ENCODE measurements at regions not wholly inside any gene's neighbourhood (a gene's known extent, or its start where the extent isn't known, plus 50 kb on each side); places are given as distances from the start of the nearest gene placed in this dataset.

DNA sequence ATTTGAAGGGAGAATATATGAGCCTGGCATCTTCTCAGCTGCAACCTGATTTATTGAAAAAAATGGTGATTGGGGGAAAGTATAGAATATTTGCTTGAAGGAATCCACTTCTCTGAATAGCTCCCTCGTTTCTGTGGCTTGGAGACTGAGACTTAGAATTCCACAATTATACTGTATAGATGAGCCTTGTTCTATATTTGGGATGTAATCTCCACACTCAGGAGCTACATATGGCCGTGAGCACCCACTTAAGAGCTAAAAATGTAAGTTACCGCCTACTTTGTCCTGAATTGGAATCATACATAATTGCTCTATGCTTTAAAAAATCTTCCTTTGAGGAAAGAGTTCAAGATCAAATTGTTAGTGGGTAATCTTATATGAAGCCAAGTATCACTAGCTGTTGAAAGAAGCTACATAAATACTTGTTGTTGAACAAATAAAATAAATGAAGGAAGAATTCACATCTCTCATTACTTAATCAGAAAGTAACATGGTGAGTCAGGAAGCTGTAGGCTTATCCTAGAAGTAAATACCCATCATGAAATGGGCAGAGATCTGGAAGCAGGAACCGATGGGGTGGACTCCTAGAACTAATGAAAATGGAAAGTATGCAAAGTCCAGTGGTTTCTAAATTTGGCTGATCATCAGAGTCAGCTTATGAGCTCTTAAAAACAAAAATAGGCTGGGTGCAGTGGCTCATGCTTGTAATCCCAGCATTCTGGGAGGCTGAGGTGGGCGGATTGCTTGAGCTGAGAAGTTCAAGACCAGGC is 254.3 kb downstream of the SOX4 start:
- CTCF ChIA-PET, result interaction anchor here (0.6 to 1.3 kb wide), 3 partner anchors 12 to 1250 kb away, joined by 3 to 4 read pairs (median 3); no protein-coding TSS in a partner anchor
- BruUV-seq (replicated peaks), result no TSS peak
- dilution Hi-C loops (cut with HindIII; ENCODE audit: low sequenced_read_pairs, unreplicated experiment), result no loop called here

More for the DNA sequence above, 254.3 kb downstream of the SOX4 start:
- Histone ChIP-seq H3K4me1 (ENCODE audit: control insufficient read depth, insufficient read depth, low read length) (peaks cover 6% of the 10 kb centered on the region; the same call in 1 of the 2 replicates), H2BK120ac (ENCODE audit: low read depth, low read length) (no peak overlapping the region), H4K8ac (ENCODE audit: low read depth in 2 of 2, low read length in 2 of 2) (no peak overlapping the region), H4K91ac (ENCODE audit: insufficient read depth, low read depth, low read length) (no peak overlapping the region), H4K20me1 (ENCODE audit: insufficient read depth, low read length) (no peaks in the 10 kb centered on the region), H2BK5ac (ENCODE audit: low read depth, low read length, poor library complexity, severe bottlenecking) (no peak overlapping the region), H3K36me3 (ENCODE audit: control insufficient read depth, insufficient read depth, low read length) (no peaks in the 10 kb centered on the region), H3K9ac (ENCODE audit: low read depth, low read length) (no peak overlapping the region), H2BK15ac (ENCODE audit: low read depth, low read length) (no peak overlapping the region), H3K4ac (ENCODE audit: low read depth, low read length) (no peak overlapping the region), H3K18ac (ENCODE audit: low read depth, low read length) (no peak overlapping the region), H3K9me3 (ENCODE audit: control insufficient read depth, insufficient read depth, low read length) (no peaks in the 10 kb centered on the region), H2BK20ac (ENCODE audit: low read depth, low read length) (no peak overlapping the region), H3K14ac (replicated peaks; ENCODE audit: low read depth, low read length) (no peak overlapping the region), H2AK9ac (replicated peaks; ENCODE audit: low read depth, low read length, poor library complexity) (no peak overlapping the region), H3K4me3 (ENCODE audit: insufficient read depth, low read depth, low read length) (no peak overlapping the region), H3K79me1 (ENCODE audit: low read depth in 1 of 2, low read length in 2 of 2) (0 out of 4 replicates have a peak, but pooled peaks cover 0 to under 1% of the 10 kb centered on the region in 2 experiments), H3K4me2 (ENCODE audit: low read depth, low read length) (no peak overlapping the region), H3K9me1 (ENCODE audit: insufficient read depth, low read length) (no peaks in the 10 kb centered on the region), H3K56ac (ENCODE audit: extremely low read depth, insufficient read depth, low read length) (no peak overlapping the region), H3K27me3 (ENCODE audit: control insufficient read depth, insufficient read depth, low read length) (no peaks in the 10 kb centered on the region), H3K27ac (ENCODE audit: insufficient read depth, low read length) (no peak overlapping the region), H2AFZ (replicated peaks; ENCODE audit: low read length, poor library complexity) (no peak overlapping the region), H4K5ac (ENCODE audit: low read depth, low read length) (no peak overlapping the region), H3K23ac (ENCODE audit: low read depth, low read length) (no peak overlapping the region), H2AK5ac (ENCODE audit: low read depth, low read length) (no peak overlapping the region)
- in situ Hi-C loops (cut with MboI; ENCODE audit: low sequenced_read_pairs), result no loop called here
- POLR2A ChIA-PET (ENCODE audit: unreplicated experiment), result no interaction called here
- DNase-seq (no peak), ATAC-seq (ENCODE audit: low read depth) (peak; percentile 51; the same call in 1 of the 2 replicates)
- no peak for TF ChIP-seq CTCF (conservative IDR thresholded peaks at IDR 0.05; ENCODE audit: low read depth, low read length)
- no peak for TF ChIP-seq CEBPB (IDR thresholded peaks at IDR 0.05; ENCODE audit: low read depth, low read length)
- no peak for TF ChIP-seq RCOR1 (IDR thresholded peaks at IDR 0.05; ENCODE audit: insufficient replicate concordance, low read length)
- TF ChIP-seq RAD21 (IDR thresholded peaks at IDR 0.05; ENCODE audit: low read length), result no peak
- TF ChIP-seq USF2 (IDR thresholded peaks at IDR 0.05; ENCODE audit: low read depth, low read length), result no peak
- intact Hi-C loops (cut with micrococcal nuclease), result no loop called here
- no CpG with 5 or more reads among the region's 5 CpGs for WGBS, 2 experiments (ENCODE audit: extremely low coverage in 2 of 2, insufficient read length in 1 of 2)
